GM19324 (cell line): ENCODE measurements at regions not wholly inside any gene's neighbourhood (a gene's known extent, or its start where the extent isn't known, plus 50 kb on each side); places are given as distances from the start of the nearest gene placed in this dataset.

Source experiments
- ATAC-seq: cut with Tn5 transposase; IDR thresholded peaks from one replicate; pipeline ENCODE4 v1.9.1; 2021; ENCODE audit warnings: mild to moderate bottlenecking, moderate library complexity; ENCODE audit not compliant: unreplicated experiment, low FRiP score

- ATAC-seq: no peak
These were observed 155.6 kb downstream of the CD83 start for GRCh38 chr6:14273191-14273590.

DNA sequence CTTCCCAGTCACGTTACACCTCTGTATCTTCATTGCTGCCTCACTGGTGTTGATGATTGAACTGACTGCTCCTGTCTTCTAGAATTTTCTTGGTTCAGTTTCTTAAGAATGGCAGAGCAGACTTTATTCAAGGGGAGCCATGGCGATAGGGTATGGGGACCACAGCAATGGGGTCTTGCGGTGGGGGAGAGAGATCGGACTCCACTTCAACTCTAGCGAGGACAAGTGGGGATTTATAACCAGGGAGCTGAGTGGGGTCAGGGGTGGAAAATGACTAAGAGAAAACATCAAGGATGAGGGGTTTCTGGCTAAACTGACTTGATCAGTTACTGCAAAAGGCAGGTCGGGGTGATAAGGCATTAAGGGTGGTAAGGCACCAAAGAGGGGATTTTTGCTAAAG lies 156.4 kb downstream of the CD83 start:
- no peak for ATAC-seq

DNA sequence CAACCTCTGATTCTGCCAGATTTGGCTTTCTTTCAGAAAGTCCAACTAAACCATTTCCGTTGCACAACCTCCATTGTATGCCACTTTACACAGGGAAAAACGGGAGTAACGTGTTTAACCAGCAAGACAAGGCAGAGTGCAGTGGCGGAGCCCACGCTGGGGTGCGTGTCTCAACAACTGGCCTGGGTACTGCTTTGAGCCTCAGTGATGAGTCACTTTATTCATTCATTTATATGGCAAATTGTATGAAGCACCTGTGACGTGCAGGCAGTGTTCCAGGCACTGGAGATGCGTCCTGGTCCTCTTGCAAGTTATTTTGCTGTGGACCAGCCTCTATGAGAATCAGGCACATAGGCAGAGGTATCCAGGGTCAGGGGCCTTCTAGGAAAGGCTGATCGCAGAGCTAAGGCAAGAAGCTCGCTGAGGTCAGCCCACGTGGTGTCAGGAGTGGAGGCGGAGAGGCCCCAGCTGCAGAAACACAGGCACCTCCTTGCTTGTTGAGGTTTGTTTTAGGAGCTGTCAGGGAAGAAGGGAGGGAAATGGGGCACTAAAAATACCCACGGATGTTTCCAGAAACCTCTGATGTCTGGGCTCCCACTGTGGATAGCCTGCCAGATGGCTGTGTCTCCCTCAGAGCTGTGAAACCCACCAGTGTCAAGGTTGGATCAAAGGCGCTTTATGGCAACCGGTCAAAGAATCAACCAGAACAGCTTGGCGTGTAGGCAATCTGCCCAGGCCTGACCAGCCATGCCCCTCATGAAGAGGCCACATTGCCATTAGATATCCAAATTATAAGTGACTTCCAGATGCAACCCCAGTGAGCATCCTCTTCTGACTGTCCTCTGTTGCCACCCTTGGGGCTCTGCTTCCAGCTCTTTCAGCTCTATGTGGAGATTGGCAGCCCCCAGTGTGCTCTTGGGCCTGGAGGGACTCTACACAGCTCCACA lies 157.2 kb downstream of the CD83 start:
- no peak for ATAC-seq

- no peak for ATAC-seq
These were observed 157.9 kb downstream of the CD83 start for GRCh38 chr6:14275493-14275851.

GRCh38 chr6:14276071-14276470 lies 158.5 kb downstream of the CD83 start:
- no peak for ATAC-seq

DNA sequence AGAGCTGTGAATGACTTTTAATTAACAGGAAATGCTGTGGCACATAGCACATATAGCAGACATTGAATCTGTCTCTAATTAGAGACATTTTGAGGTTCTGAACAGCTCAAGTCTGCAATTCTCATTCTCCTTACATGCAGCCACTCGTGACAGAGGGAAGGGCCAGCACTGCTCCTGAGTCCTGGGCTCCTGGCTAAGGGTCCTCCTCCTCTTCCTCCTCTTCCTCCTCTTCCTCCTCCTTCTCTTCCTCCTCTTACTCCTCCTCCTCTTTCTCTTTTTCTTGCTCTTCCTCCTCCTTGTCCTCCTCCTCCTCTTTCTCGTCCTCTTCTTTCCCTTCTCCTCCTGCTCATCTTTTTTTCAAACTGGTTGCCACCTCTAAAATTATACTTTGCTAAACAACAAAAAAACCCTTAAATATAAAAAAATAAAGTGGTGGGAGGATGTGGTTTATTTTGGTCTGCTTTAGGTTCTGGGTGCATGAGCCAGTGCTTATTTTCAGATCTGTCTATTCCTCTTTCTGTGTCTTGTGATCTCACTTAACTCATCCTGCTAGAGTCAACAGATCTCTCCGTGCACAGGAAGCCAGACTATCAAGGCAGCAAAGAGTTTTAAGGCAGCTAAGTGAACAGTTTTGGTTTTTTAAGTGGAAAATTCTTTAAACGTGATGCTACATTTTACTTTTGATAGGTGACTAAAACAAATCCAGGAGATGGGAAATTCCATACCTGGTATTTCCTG lies 159.3 kb downstream of the CD83 start:
- no peak for ATAC-seq

GRCh38 chr6:14277405-14277930 lies 159.9 kb downstream of the CD83 start:
- ATAC-seq: no peak

GRCh38 chr6:14278006-14278405 lies 160.4 kb downstream of the CD83 start:
- ATAC-seq: no peak

- ATAC-seq: no peak
These were observed 160.9 kb downstream of the CD83 start for GRCh38 chr6:14278446-14278845.

DNA sequence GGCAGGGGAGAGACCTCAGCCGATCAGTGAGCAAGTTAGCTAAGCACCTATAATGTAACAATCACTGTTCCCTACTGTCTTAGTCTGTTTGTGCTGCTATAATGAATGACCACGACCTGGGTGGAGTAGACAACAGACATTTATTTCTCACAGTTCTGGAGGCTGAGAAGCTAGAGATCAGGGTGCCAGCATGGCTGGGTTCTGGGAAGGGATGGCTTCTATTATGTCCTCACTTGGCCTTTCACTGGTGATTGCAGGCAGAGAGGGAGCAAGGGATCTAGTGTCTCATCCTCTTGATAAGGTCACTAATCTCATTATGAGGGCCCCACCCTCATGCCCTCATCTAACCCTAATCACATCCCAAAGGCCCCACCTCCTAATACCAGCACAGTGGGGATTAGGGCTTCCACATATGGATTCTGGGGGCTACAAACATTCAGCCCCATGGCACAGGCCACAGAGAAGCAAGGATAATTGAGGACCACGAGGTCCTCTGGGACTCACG lies 162.5 kb downstream of the CD83 start:
- no peak for ATAC-seq

GRCh38 chr6:14280766-14281293 lies 163.3 kb downstream of the CD83 start:
- ATAC-seq: no peak

GRCh38 chr6:14281811-14282660 lies 164.5 kb downstream of the CD83 start:
- no peak for ATAC-seq

DNA sequence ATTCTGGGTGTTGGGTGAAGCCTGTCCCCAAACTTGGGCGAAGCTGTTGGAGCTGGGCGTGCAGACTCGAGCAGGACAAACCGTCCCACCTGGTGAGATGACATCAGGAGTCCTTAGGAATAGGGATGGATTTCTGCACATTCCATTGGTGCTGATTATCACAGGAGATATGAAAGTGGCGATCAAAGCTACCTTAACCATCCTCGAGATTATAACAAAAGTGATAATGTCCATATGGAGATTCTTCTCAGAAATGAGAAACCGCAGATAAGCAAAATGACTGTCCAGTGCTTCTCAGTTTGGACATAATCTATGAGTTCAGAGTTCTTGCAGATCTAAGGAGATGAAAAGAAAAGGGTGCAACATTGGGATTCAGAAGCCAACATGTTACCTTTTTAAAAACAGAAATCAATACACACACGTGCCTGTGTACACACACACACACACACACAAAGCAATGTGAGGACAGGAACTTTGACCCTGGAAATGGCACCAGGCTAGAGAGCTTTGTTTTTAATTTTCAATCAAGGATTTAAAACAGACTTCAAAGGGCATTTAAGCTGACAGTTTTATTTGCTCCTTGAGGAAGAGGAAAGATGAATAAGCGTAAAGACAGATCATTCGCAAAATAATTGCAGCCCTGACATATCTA lies 165.4 kb downstream of the CD83 start:
- ATAC-seq: no peak

DNA sequence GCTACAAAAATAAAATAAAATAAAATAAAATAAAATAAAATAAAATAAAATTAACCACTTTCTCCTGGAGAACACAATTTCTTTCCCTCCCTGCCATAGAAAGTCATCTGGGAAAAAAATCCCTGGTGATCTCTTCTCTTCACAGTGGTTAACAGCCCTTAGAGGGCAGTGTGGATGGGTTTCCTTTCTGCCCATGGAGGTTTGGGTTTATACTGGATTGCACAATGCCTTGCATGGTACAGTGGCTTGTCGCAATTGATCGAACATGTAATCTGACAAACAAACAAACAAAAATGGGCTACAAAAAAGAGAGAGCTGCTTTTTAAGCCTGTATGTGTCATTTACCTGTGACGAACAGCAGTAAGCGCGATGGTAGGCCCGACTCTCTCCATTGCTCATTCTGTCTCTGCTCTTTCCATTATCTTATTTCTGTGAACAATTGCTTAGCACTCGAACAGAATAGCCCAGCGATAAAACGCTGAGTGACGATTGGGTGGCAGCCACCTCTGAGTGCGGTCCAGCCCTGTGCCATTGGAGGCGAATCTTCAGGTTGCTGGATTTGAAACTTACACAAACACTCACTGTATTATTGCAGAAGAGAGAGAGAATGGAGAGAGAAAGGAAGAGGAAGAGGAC lies 166.1 kb downstream of the CD83 start:
- ATAC-seq: no peak

- ATAC-seq: no peak
These were observed 167.5 kb downstream of the CD83 start for GRCh38 chr6:14284969-14285590.

- ATAC-seq: no peak
These were observed 168.6 kb downstream of the CD83 start for GRCh38 chr6:14286144-14286543.

- no peak for ATAC-seq
These were observed 169.3 kb downstream of the CD83 start for GRCh38 chr6:14286634-14287428.

GRCh38 chr6:14287707-14288106 lies 170.1 kb downstream of the CD83 start:
- ATAC-seq: no peak
